Superior temporal gyrus (tissue), 1 donor: ENCODE measurements at regions not wholly inside any gene's neighbourhood (a gene's known extent, or its start where the extent isn't known, plus 50 kb on each side); places are given as distances from the start of the nearest gene placed in this dataset.
"Not testable (repeated sequence)": the region's sequence is repeated elsewhere in the genome, so short reads cannot be mapped to it uniquely, and the experiment has no call there.

Experiments
- DNase-seq: peaks from one replicate; pipeline ENCODE4 v3.0.0-alpha.2; 2016; ENCODE audit errors: extremely low spot score

- no peak for DNase-seq
These were observed 317.3 kb upstream of the TFPI start for GRCh38 chr2:187871506-187871905.

GRCh38 chr2:187873132-187873531, 318.9 kb upstream of the TFPI start:
- DNase-seq: no peak

- DNase-seq: no peak
These were observed 320.6 kb upstream of the TFPI start for GRCh38 chr2:187874786-187875185.

- no peak for DNase-seq
These were observed 321.3 kb upstream of the TFPI start for GRCh38 chr2:187875261-187876141.

GRCh38 chr2:187876554-187876953, 322.3 kb upstream of the TFPI start:
- no peak for DNase-seq

- DNase-seq: peak; percentile 59
These were observed 323.2 kb upstream of the TFPI start for GRCh38 chr2:187877391-187877790.

GRCh38 chr2:187878112-187878511, 323.9 kb upstream of the TFPI start:
- peak; percentile 70 for DNase-seq

- no peak for DNase-seq
These were observed 325.3 kb upstream of the TFPI start for GRCh38 chr2:187879491-187879890.

- no peak for DNase-seq
These were observed 329.8 kb upstream of the TFPI start for GRCh38 chr2:187884003-187884402.

- no peak for DNase-seq
These were observed 336.5 kb upstream of the TFPI start for GRCh38 chr2:187890690-187891089.

- no peak for DNase-seq
These were observed 345.8 kb upstream of the TFPI start for GRCh38 chr2:187900021-187900420.

- DNase-seq: no peak
These were observed 351.8 kb upstream of the TFPI start for GRCh38 chr2:187906021-187906420.

GRCh38 chr2:187910922-187911321, 356.7 kb upstream of the TFPI start:
- not testable (repeated sequence) for DNase-seq

- DNase-seq: no peak
These were observed 358.7 kb upstream of the TFPI start for GRCh38 chr2:187912950-187913349.

- no peak for DNase-seq
These were observed 361.6 kb upstream of the TFPI start for GRCh38 chr2:187915810-187916209.

- no peak for DNase-seq
These were observed 362.6 kb upstream of the TFPI start for GRCh38 chr2:187916799-187917198.

- no peak for DNase-seq
These were observed 363.3 kb upstream of the TFPI start for GRCh38 chr2:187917535-187917934.

GRCh38 chr2:187918996-187919821, 365.0 kb upstream of the TFPI start:
- no peak for DNase-seq

- no peak for DNase-seq
These were observed 366.3 kb upstream of the TFPI start for GRCh38 chr2:187920511-187920910.

GRCh38 chr2:187922846-187923245, 368.6 kb upstream of the TFPI start:
- DNase-seq: no peak

- no peak for DNase-seq
These were observed 367.4 kb upstream of the GULP1 start for GRCh38 chr2:187924293-187924692.

- DNase-seq: no peak
These were observed 357.4 kb upstream of the GULP1 start for GRCh38 chr2:187934236-187934635.

GRCh38 chr2:187934692-187935091, 357.0 kb upstream of the GULP1 start:
- no peak for DNase-seq
